H1 (cell line): ENCODE measurements at regions not wholly inside any gene's neighbourhood (a gene's known extent, or its start where the extent isn't known, plus 50 kb on each side); places are given as distances from the start of the nearest gene placed in this dataset.

ENCODE experiments used
- CTCF ChIA-PET: fragments of 300-600 bp; sonication (Branson Sonifier 250); formaldehyde crosslinking; loops from one replicate; lab custom pipeline; 2021; ENCODE audit not compliant: partially characterized antibody; lab: Charles Lee
- POLR2A ChIA-PET: fragments of 300-600 bp; sonication (Branson Sonifier 250); formaldehyde crosslinking; loops from one replicate; lab custom pipeline; 2021; ENCODE audit warnings: inconsistent platforms; ENCODE audit not compliant: partially characterized antibody; lab: Charles Lee
- DNase-seq, 2 experiments: peaks; one replicate each; pipeline versions ENCODE4 v3.0.0 to v3.0.0-alpha.2; 2010 to 2022; ENCODE audit warnings: low spot score in 2 of 2, low read depth in 1 of 2, mixed read lengths in 1 of 2
- FAIRE-seq: peaks from 2 replicates; lab custom pipeline; 2011; peaks lifted over from hg19 to GRCh38; lab: Jason Lieb, UNC
- H2AFZ ChIP-seq: 2 replicates; pipeline ENCODE4 v1.8.1; 2012; ENCODE audit warnings: low read length, inconsistent platforms
- H2AK5ac ChIP-seq: 2 replicates; pipeline ENCODE4 v1.6.1; 2013; ENCODE audit warnings: low read depth, low read length
- H2BK120ac ChIP-seq: replicated peaks from 2 replicates; pipeline ENCODE3; 2013; ENCODE audit warnings: low read depth, low read length, inconsistent platforms
- H2BK12ac ChIP-seq: 2 replicates; pipeline ENCODE4 v1.6.1; 2013; ENCODE audit warnings: low read depth, low read length
- H2BK15ac ChIP-seq: 2 replicates; pipeline ENCODE4 v1.6.1; 2013; ENCODE audit warnings: low read length
- H2BK20ac ChIP-seq: 2 replicates; pipeline ENCODE4 v1.6.1; 2013; ENCODE audit warnings: low read length
- H2BK5ac ChIP-seq: 2 replicates; pipeline ENCODE4 v1.6.1; 2013; ENCODE audit warnings: low read depth, low read length
- H3K14ac ChIP-seq: 2 replicates; pipeline ENCODE4 v1.6.1; 2013; ENCODE audit warnings: inconsistent platforms; ENCODE audit not compliant: insufficient read length
- H3K18ac ChIP-seq: 2 replicates; pipeline ENCODE4 v1.6.1; 2013; ENCODE audit warnings: low read length; ENCODE audit errors: extremely low read depth
- H3K23ac ChIP-seq: 2 replicates; pipeline ENCODE4 v1.6.1; 2013; ENCODE audit warnings: inconsistent platforms; ENCODE audit not compliant: insufficient read length
- H3K23me2 ChIP-seq: 2 replicates; pipeline ENCODE4 v1.6.1; 2013; ENCODE audit warnings: low read depth, low read length
- H3K27ac ChIP-seq: 2 replicates; pipeline ENCODE4 v1.6.1; 2011; ENCODE audit warnings: low read depth, low read length, inconsistent platforms
- H3K27me3 ChIP-seq, 4 experiments: replicated peaks in 1 of 4; 1 replicate in 1 of 4; 2 replicates in 3 of 4; pipeline versions ENCODE4 v1.6.1 to v1.8.1; 2011 to 2013; ENCODE audit warnings: low read length in 3 of 4, mild to moderate bottlenecking in 3 of 4, inconsistent platforms in 2 of 4, mixed read lengths in 2 of 4, moderate library complexity in 1 of 4; ENCODE audit not compliant: control insufficient read depth in 3 of 4, insufficient read depth in 3 of 4; ENCODE audit errors: extremely low read depth in 1 of 4
- H3K36me3 ChIP-seq, 4 experiments: 2 replicates each; pipeline versions ENCODE4 v1.6.1 to v1.8.1; 2011 to 2013; ENCODE audit warnings: mild to moderate bottlenecking in 4 of 4, low read length in 3 of 4, moderate library complexity in 2 of 4, control low read depth in 1 of 4, inconsistent platforms in 1 of 4; ENCODE audit not compliant: insufficient read depth in 4 of 4, control insufficient read depth in 2 of 4
- H3K4ac ChIP-seq: replicated peaks from 2 replicates; pipeline ENCODE3; 2013; ENCODE audit warnings: low read length, low read depth, mixed read lengths, inconsistent platforms; ENCODE audit not compliant: insufficient read length
- H3K4me1 ChIP-seq, 4 experiments: replicated peaks in 1 of 4; 1 replicate in 1 of 4; 2 replicates in 3 of 4; pipeline versions ENCODE4 v1.6.1 to v1.8.1; 2011 to 2013; ENCODE audit warnings: low read length in 3 of 4, inconsistent platforms in 2 of 4, mixed read lengths in 1 of 4; ENCODE audit not compliant: insufficient read depth in 4 of 4, control insufficient read depth in 3 of 4
- H3K4me2 ChIP-seq, 2 experiments: 2 replicates each; pipeline versions ENCODE4 v1.6.1 to v1.8.1; 2011 to 2013; ENCODE audit warnings: low read depth in 2 of 2, low read length in 2 of 2, control low read depth in 1 of 2, inconsistent platforms in 1 of 2, mild to moderate bottlenecking in 1 of 2; ENCODE audit not compliant: insufficient read depth in 1 of 2
- H3K4me3 ChIP-seq, 4 experiments: fragments of 200-600, 300-600 bp in 1 of 4; sonication (generic), shearing (Covaris generic), sonication (Bioruptor Twin) in 1 of 4; 2 replicates each; pipeline versions ENCODE4 v1.5.1 to v1.8.1; 2011 to 2016; ENCODE audit warnings: low read length in 4 of 4, low read depth in 3 of 4, control low read depth in 2 of 4, inconsistent platforms in 2 of 4, mild to moderate bottlenecking in 2 of 4, mixed read lengths in 1 of 4, moderate library complexity in 1 of 4; ENCODE audit not compliant: insufficient read depth in 2 of 4; ENCODE audit errors: extremely low read depth in 1 of 4
- H3K56ac ChIP-seq: replicated peaks from 2 replicates; pipeline ENCODE3; 2013; ENCODE audit warnings: low read depth, mild to moderate bottlenecking, mixed read lengths, low read length, inconsistent platforms; ENCODE audit not compliant: insufficient read length
- H3K79me1 ChIP-seq: 2 replicates; pipeline ENCODE4 v1.6.1; 2013; ENCODE audit warnings: low read depth, low read length, control low read depth
- H3K79me2 ChIP-seq, 2 experiments: 2 replicates each; pipeline versions ENCODE4 v1.6.1 to v1.8.1; 2012 to 2013; ENCODE audit warnings: low read length in 2 of 2, mild to moderate bottlenecking in 2 of 2, inconsistent platforms in 1 of 2; ENCODE audit not compliant: insufficient read depth in 2 of 2, control insufficient read depth in 1 of 2
- H3K9ac ChIP-seq, 4 experiments: replicated peaks in 1 of 4; 1 replicate in 1 of 4; 2 replicates in 3 of 4; pipeline versions ENCODE4 v1.6.1 to v1.8.1; 2011 to 2013; ENCODE audit warnings: low read depth in 3 of 4, low read length in 3 of 4, control low read depth in 2 of 4, mild to moderate bottlenecking in 2 of 4, moderate library complexity in 2 of 4, inconsistent platforms in 1 of 4; ENCODE audit errors: extremely low read depth in 1 of 4
- H3K9me3 ChIP-seq, 2 experiments: 2 replicates each; pipeline versions ENCODE4 v1.6.1 to v1.8.1; 2012 to 2013; ENCODE audit warnings: mild to moderate bottlenecking in 2 of 2, moderate library complexity in 2 of 2, control low read depth in 1 of 2, inconsistent platforms in 1 of 2, low read depth in 1 of 2, low read length in 1 of 2, mixed read lengths in 1 of 2; ENCODE audit not compliant: insufficient read depth in 2 of 2
- H4K20me1 ChIP-seq, 2 experiments: replicated peaks in 1 of 2; 2 replicates each; pipeline versions ENCODE3 to v1.8.1; 2011 to 2013; ENCODE audit warnings: inconsistent platforms in 2 of 2, low read length in 2 of 2, mild to moderate bottlenecking in 1 of 2; ENCODE audit not compliant: insufficient read depth in 2 of 2, control insufficient read depth in 1 of 2
- H4K5ac ChIP-seq: 2 replicates; pipeline ENCODE4 v1.6.1; 2013; ENCODE audit warnings: low read length, low read depth, mixed read lengths, inconsistent platforms; ENCODE audit not compliant: insufficient read length
- H4K8ac ChIP-seq: 2 replicates; pipeline ENCODE4 v1.8.0; 2013; ENCODE audit warnings: mild to moderate bottlenecking, moderate library complexity, low read length, inconsistent platforms; ENCODE audit not compliant: insufficient read depth; ENCODE audit errors: extremely low read depth
- H4K91ac ChIP-seq: replicated peaks from 2 replicates; pipeline ENCODE3; 2013; ENCODE audit warnings: low read length, mixed read lengths, inconsistent platforms; ENCODE audit not compliant: insufficient read length
- MAX ChIP-seq: IDR thresholded peaks from 2 replicates; pipeline ENCODE4 v1.6.1; 2012; ENCODE audit warnings: inconsistent platforms
- WGBS, 2 experiments: shearing (Covaris generic) in 1 of 2; methylation state at CpG; one replicate each; pipeline versions ENCODE4 v1.1.6 to v1.1.7; 2013 to 2015; ENCODE audit warnings: low lambda C conversion rate in 2 of 2, mixed read lengths in 2 of 2, inconsistent platforms in 1 of 2, low coverage in 1 of 2, missing lambda C conversion rate in 1 of 2; ENCODE audit not compliant: insufficient replicate concordance in 2 of 2, insufficient coverage in 1 of 2, insufficient read length in 1 of 2; ENCODE audit errors: extremely low coverage in 1 of 2, missing lambda C conversion rate in 1 of 2; 5-methylcytosine and 5-hydroxymethylcytosine counted together

- no peak overlapping the region for H3K27ac ChIP-seq
- H3K4me2 ChIP-seq: no peak overlapping the region
- H3K4me3 ChIP-seq: no peak overlapping the region
- ChIA-PET POLR2A (no interaction called here), CTCF (interaction anchor here (1.0 to 1.6 kb wide), 2 partner anchors 13 to 53 kb away, joined by 3 read pairs; no protein-coding TSS in a partner anchor)
- H3K56ac ChIP-seq: no peak overlapping the region
- no peak overlapping the region for H4K8ac ChIP-seq
- H2BK15ac ChIP-seq: no peak overlapping the region
- H4K5ac ChIP-seq: no peak overlapping the region
- H3K36me3 ChIP-seq: no peaks in the 10 kb centered on the region
- no peak overlapping the region for H2BK120ac ChIP-seq
- no peaks in the 10 kb centered on the region for H3K23me2 ChIP-seq
- H3K79me1 ChIP-seq: no peaks in the 10 kb centered on the region
- no peak overlapping the region for H2BK5ac ChIP-seq
- H2AK5ac ChIP-seq: no peak overlapping the region
- H3K14ac ChIP-seq: no peak overlapping the region
- DNase-seq (no peak), FAIRE-seq (no peak)
- no peaks in the 10 kb centered on the region for H3K79me2 ChIP-seq
- no peaks in the 10 kb centered on the region for H3K27me3 ChIP-seq
- H2AFZ ChIP-seq: no peak overlapping the region
- no peak overlapping the region for H3K23ac ChIP-seq
- H3K9ac ChIP-seq: no peak overlapping the region
- no peaks in the 10 kb centered on the region for H3K4me1 ChIP-seq
- WGBS, 2 experiments: 92% methylated on average over 4 of the region's 4 CpGs; no CpG with 5 or more reads in 1 of the 2 experiments
- H2BK12ac ChIP-seq: no peak overlapping the region
- H3K4ac ChIP-seq: no peak overlapping the region
- no peak overlapping the region for H2BK20ac ChIP-seq
- no peaks in the 10 kb centered on the region for H3K9me3 ChIP-seq
- no peak overlapping the region for H4K91ac ChIP-seq
- no peaks in the 10 kb centered on the region for H4K20me1 ChIP-seq
- H3K18ac ChIP-seq: no peak overlapping the region
- no peak for TF ChIP-seq MAX
Measured at GRCh38 chr4:83832110-83832825, 296.4 kb downstream of the GPAT3 start.
